GM18498 (cell line): ENCODE measurements at regions not wholly inside any gene's neighbourhood (a gene's known extent, or its start where the extent isn't known, plus 50 kb on each side); places are given as distances from the start of the nearest gene placed in this dataset.
"Not testable (repeated sequence)": the region's sequence is repeated elsewhere in the genome, so short reads cannot be mapped to it uniquely, and the experiment has no call there.

Source experiments
- ATAC-seq: cut with Tn5 transposase; IDR thresholded peaks from one replicate; pipeline ENCODE4 v1.9.1; 2021; ENCODE audit warnings: mild to moderate bottlenecking, moderate library complexity; ENCODE audit not compliant: unreplicated experiment

GRCh38 chr16:29203933-29204805, 202.3 kb downstream of the NPIPB11 start:
- not testable (repeated sequence) for ATAC-seq

GRCh38 chr16:29203046-29203932, 203.2 kb downstream of the NPIPB11 start:
- not testable (repeated sequence) for ATAC-seq

GRCh38 chr16:29202642-29203041, 203.9 kb downstream of the NPIPB11 start:
- not testable (repeated sequence) for ATAC-seq

GRCh38 chr16:29202025-29202632, 204.4 kb downstream of the NPIPB11 start:
- not testable (repeated sequence) for ATAC-seq

GRCh38 chr16:29201296-29202024, 205.1 kb downstream of the NPIPB11 start:
- ATAC-seq = not testable (repeated sequence)

- ATAC-seq = not testable (repeated sequence)
Measured at GRCh38 chr16:29200681-29201080, 205.8 kb downstream of the NPIPB11 start.

GRCh38 chr16:29200135-29200601, 206.3 kb downstream of the NPIPB11 start:
- not testable (repeated sequence) for ATAC-seq

GRCh38 chr16:29199626-29200025, 206.9 kb downstream of the NPIPB11 start:
- not testable (repeated sequence) for ATAC-seq

- ATAC-seq = no peak
Measured at GRCh38 chr16:29198731-29199521, 207.6 kb downstream of the NPIPB11 start.

- no peak for ATAC-seq
Measured at GRCh38 chr16:29198231-29198630, 208.3 kb downstream of the NPIPB11 start.

- not testable (repeated sequence) for ATAC-seq
Measured at GRCh38 chr16:29197494-29198100, 208.9 kb downstream of the NPIPB11 start.

- not testable (repeated sequence) for ATAC-seq
Measured at GRCh38 chr16:29196746-29197145, 209.8 kb downstream of the NPIPB11 start.

- ATAC-seq = not testable (repeated sequence)
Measured at GRCh38 chr16:29195116-29195872, 210.4 kb downstream of the LAT start.

GRCh38 chr16:29194185-29194844, 209.5 kb downstream of the LAT start:
- not testable (repeated sequence) for ATAC-seq

GRCh38 chr16:29193634-29194033, 208.8 kb downstream of the LAT start:
- ATAC-seq = not testable (repeated sequence)

- ATAC-seq = not testable (repeated sequence)
Measured at GRCh38 chr16:29193248-29193574, 208.4 kb downstream of the LAT start.

GRCh38 chr16:29192329-29193247, 207.7 kb downstream of the LAT start:
- no peak for ATAC-seq
